K562 (cell line): ENCODE measurements at regions not wholly inside any gene's neighbourhood (a gene's known extent, or its start where the extent isn't known, plus 50 kb on each side); places are given as distances from the start of the nearest gene placed in this dataset.

Experiments
- ATAC-seq: fragments of 200-7000 bp; cut with Tn5 transposase; 3 replicates; pipeline ENCODE4 v1.9.1; 2020; ENCODE audit warnings: moderate library complexity
- BruUV-seq: library from RNA; stranded (reverse); fragments of 400-500 nt; replicated peaks from 2 replicates; lab custom pipeline; 2021; lab: Mats Ljungman, UMichigan
- CTCF ChIA-PET: fragments of 300-600 bp; formaldehyde crosslinking; extraction: SDS; loops from one replicate; lab custom pipeline; 2021; ENCODE audit warnings: low intra/inter-chr PET ratio; lab: Yijun Ruan, JAX
- POLR2A ChIA-PET: fragments of 300-600, 350-650 bp; sonication (Branson Sonifier 250); formaldehyde crosslinking; extraction: SDS; loops from one replicate; lab custom pipeline; 2021; ENCODE audit warnings: antibody characterized with exemption, inconsistent platforms; lab: Yijun Ruan, JAX
- DNase-seq, 4 experiments: peaks; one replicate each; pipeline versions ENCODE4 v3.0.0 to v3.0.0-alpha.2; 2011 to 2018; ENCODE audit warnings: low spot score in 3 of 4, mixed read lengths in 3 of 4; ENCODE audit errors: extremely low read depth in 1 of 4
- FAIRE-seq: peaks from 2 replicates; lab custom pipeline; 2011; peaks lifted over from hg19 to GRCh38; lab: Jason Lieb, UNC
- H2AFZ ChIP-seq: 2 replicates; pipeline ENCODE4 v1.6.0; 2011; ENCODE audit warnings: low read depth, low read length, control low read depth, inconsistent platforms
- H3K27ac ChIP-seq: fragments of 200-600 bp; 3 replicates; pipeline ENCODE4 v1.8.0; 2011; ENCODE audit warnings: low read depth, mild to moderate bottlenecking, control low read depth, inconsistent platforms, low read length, moderate library complexity, mixed read lengths; ENCODE audit errors: extremely low read depth
- H3K27me3 ChIP-seq, 2 experiments: fragments of 300-600 bp in 1 of 2; 2 replicates in 1 of 2; 3 replicates in 1 of 2; pipeline versions ENCODE4 v1.6.0 to v1.8.0; 2011; ENCODE audit warnings: inconsistent platforms in 2 of 2, low read length in 2 of 2, mild to moderate bottlenecking in 1 of 2, mixed read lengths in 1 of 2, moderate library complexity in 1 of 2; ENCODE audit not compliant: control insufficient read depth in 2 of 2, insufficient read depth in 2 of 2
- H3K36me3 ChIP-seq: fragments of 300-600 bp; 3 replicates; pipeline ENCODE4 v1.8.0; 2011; ENCODE audit warnings: mild to moderate bottlenecking, low read length, inconsistent platforms; ENCODE audit not compliant: control insufficient read depth, insufficient read depth
- H3K4me1 ChIP-seq, 2 experiments: fragments of 200-600 bp in 1 of 2; replicated peaks in 1 of 2; 2 replicates in 1 of 2; 3 replicates in 1 of 2; pipeline versions ENCODE4 v1.5.1 to v1.8.0; 2011; ENCODE audit warnings: inconsistent platforms in 2 of 2, low read length in 2 of 2, mild to moderate bottlenecking in 1 of 2, mixed read lengths in 1 of 2, moderate library complexity in 1 of 2; ENCODE audit not compliant: control insufficient read depth in 2 of 2, insufficient read depth in 2 of 2
- H3K4me2 ChIP-seq: 2 replicates; pipeline ENCODE4 v1.6.1; 2011; ENCODE audit warnings: low read length, control low read depth, inconsistent platforms, mixed read lengths; ENCODE audit not compliant: insufficient read depth
- H3K4me3 ChIP-seq: fragments of 200-600 bp; sonication (generic), shearing (Covaris generic); 2 replicates; pipeline ENCODE4 v1.5.1; 2016; ENCODE audit warnings: control low read depth, inconsistent platforms
- H3K79me2 ChIP-seq: fragments of 200-600 bp; 3 replicates; pipeline ENCODE4 v1.8.0; 2011; ENCODE audit warnings: low read length, inconsistent platforms; ENCODE audit not compliant: control insufficient read depth, insufficient read depth
- H3K9ac ChIP-seq, 2 experiments: 2 replicates each; pipeline versions ENCODE4 v1.6.0 to v1.6.1; 2011; ENCODE audit warnings: low read depth in 2 of 2, low read length in 2 of 2, control low read depth in 1 of 2, inconsistent platforms in 1 of 2, mild to moderate bottlenecking in 1 of 2, mixed read lengths in 1 of 2; ENCODE audit not compliant: insufficient read depth in 1 of 2
- H3K9me1 ChIP-seq: one replicate; pipeline ENCODE4 v1.6.0; 2011; ENCODE audit warnings: inconsistent platforms, mild to moderate bottlenecking, low read length, moderate library complexity; ENCODE audit not compliant: control insufficient read depth, insufficient read depth
- H3K9me3 ChIP-seq: replicated peaks from 2 replicates; pipeline ENCODE4 v1.5.1; 2011; ENCODE audit warnings: low read depth, low read length, inconsistent platforms; ENCODE audit not compliant: control insufficient read depth, insufficient read depth
- H4K20me1 ChIP-seq: replicated peaks from 2 replicates; pipeline ENCODE4 v1.6.1; 2011; ENCODE audit warnings: low read length, inconsistent platforms, mixed read lengths; ENCODE audit not compliant: control insufficient read depth, insufficient read depth
- ARHGAP35 ChIP-seq: fragments of 450-650 bp; IDR thresholded peaks from 2 replicates; pipeline ENCODE4 v1.6.1; 2018; ENCODE audit not compliant: partially characterized antibody
- MAFF ChIP-seq: IDR thresholded peaks from 2 replicates; pipeline ENCODE4 v1.6.1; 2012; ENCODE audit warnings: low read length, improper control_type of control experiment
- RBM17 ChIP-seq: fragments of 200-400 bp; formaldehyde crosslinking; IDR thresholded peaks from 2 replicates; pipeline ENCODE4 v1.6.1; 2017; ENCODE audit warnings: low read depth, mild to moderate bottlenecking, low read length, borderline replicate concordance
- SLC30A9 ChIP-seq: fragments of 250-450 bp; sonication (Bioruptor Pico); IDR thresholded peaks from 2 replicates; pipeline ENCODE4 v1.8.0; 2022; ENCODE audit warnings: mild to moderate bottlenecking, moderate library complexity
- SMAD3 ChIP-seq: fragments of 450-650 bp; formaldehyde crosslinking; conservative IDR thresholded peaks from 2 replicates; pipeline ENCODE4 v1.4.0; 2020; ENCODE audit warnings: mild to moderate bottlenecking
- WGBS: fragments of 100-300 bp; shearing (Covaris generic); methylation state at CpG from one replicate; pipeline ENCODE4 v1.1.6; 2016; ENCODE audit warnings: low coverage, mixed read lengths; ENCODE audit not compliant: insufficient coverage; ENCODE audit errors: missing lambda C conversion rate; 5-methylcytosine and 5-hydroxymethylcytosine counted together
- in situ Hi-C: fragments of 300-500 bp; cut with MboI; formaldehyde crosslinking; loops from 4 replicates; pipeline ENCODE4 v1.15.0; 2018; ENCODE audit warnings: inconsistent platforms, mixed read lengths
- intact Hi-C: fragments of 100-400 bp; cut with micrococcal nuclease; formaldehyde crosslinking; loops from 2 replicates; pipeline ENCODE4 v1.14.2; 2022
- TF ChIP-seq, protein P1 (sequence below): fragments of 250-450 bp; sonication (Bioruptor Pico); IDR thresholded peaks from 2 replicates; pipeline ENCODE4 v1.8.0; 2021; ENCODE audit warnings: borderline replicate concordance, mild to moderate bottlenecking, moderate library complexity; ENCODE audit not compliant: poor library complexity, severe bottlenecking
- TF ChIP-seq, protein P2 (sequence below): sonication (generic); formaldehyde crosslinking; IDR thresholded peaks from 2 replicates; pipeline ENCODE4 v1.8.0; 2022; ENCODE audit warnings: missing genetic modification reagents, mild to moderate bottlenecking, moderate library complexity, borderline replicate concordance

DNA sequence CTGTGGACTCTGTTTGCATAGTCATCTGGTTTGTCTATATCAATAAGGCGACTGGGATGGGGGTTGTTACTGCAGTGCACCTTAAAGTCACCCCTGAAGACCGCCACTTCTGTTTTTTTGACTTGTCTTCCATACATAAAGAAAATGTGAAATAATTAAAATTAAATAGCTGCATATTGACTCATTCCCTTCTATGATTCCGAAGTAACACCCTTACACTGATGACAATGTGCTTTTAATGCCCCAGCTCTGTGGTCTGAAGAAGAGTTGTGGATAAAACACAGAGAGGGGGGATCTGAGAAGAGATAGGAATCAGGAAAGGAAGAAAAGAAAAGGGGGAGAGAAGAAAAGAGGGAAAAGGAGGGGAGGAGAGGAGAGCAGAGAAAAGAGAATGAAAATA is 796.9 kb upstream of the MBL2 start:
- Histone ChIP-seq H3K4me3 (no peak overlapping the region), H3K4me2 (no peak overlapping the region), H3K27me3 (no peaks in the 10 kb centered on the region), H3K9ac (no peak overlapping the region), H3K27ac (no peak overlapping the region), H4K20me1 (no peaks in the 10 kb centered on the region), H3K9me1 (no peaks in the 10 kb centered on the region), H3K36me3 (no peaks in the 10 kb centered on the region), H3K4me1 (no peaks in the 10 kb centered on the region), H3K79me2 (no peaks in the 10 kb centered on the region), H2AFZ (no peak overlapping the region), H3K9me3 (no peaks in the 10 kb centered on the region; the same call in 1 of the 2 replicates)
- FAIRE-seq (no peak), DNase-seq (no peak), ATAC-seq (no peak)
- BruUV-seq, result no TSS peak
- ChIA-PET POLR2A (interaction anchor here (1.0 kb wide), 1 partner anchor 262 kb away, joined by 3 read pairs; no protein-coding TSS in a partner anchor), CTCF (no interaction called here)
- TF ChIP-seq SMAD3 (no peak), MAFF (no peak), ARHGAP35 (no peak), SLC30A9 (CRISPR knock-in tag) (no peak), RBM17 (no peak)
- TF ChIP-seq, protein P1, sequence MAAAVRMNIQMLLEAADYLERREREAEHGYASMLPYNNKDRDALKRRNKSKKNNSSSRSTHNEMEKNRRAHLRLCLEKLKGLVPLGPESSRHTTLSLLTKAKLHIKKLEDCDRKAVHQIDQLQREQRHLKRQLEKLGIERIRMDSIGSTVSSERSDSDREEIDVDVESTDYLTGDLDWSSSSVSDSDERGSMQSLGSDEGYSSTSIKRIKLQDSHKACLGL (CRISPR knock-in tag), result no peak
- TF ChIP-seq, protein P2, sequence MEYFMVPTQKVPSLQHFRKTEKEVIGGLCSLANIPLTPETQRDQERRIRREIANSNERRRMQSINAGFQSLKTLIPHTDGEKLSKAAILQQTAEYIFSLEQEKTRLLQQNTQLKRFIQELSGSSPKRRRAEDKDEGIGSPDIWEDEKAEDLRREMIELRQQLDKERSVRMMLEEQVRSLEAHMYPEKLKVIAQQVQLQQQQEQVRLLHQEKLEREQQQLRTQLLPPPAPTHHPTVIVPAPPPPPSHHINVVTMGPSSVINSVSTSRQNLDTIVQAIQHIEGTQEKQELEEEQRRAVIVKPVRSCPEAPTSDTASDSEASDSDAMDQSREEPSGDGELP, result no peak
- in situ Hi-C loops, result no loop called here
- WGBS, result 2% methylated on average over 3 of the region's 3 CpGs
- intact Hi-C loops, result no loop called here
